GM23338 (cell line): ENCODE measurements at regions not wholly inside any gene's neighbourhood (a gene's known extent, or its start where the extent isn't known, plus 50 kb on each side); places are given as distances from the start of the nearest gene placed in this dataset.

ENCODE experiments used
- ATAC-seq: fragments of 200-7000 bp; cut with Tn5 transposase; 3 replicates; pipeline ENCODE4 v1.9.1; 2020
- DNase-seq: peaks from one replicate; pipeline ENCODE4 v3.0.0-alpha.2; 2015; ENCODE audit warnings: low spot score
- H2AFZ ChIP-seq: fragments of 200-600 bp; sonication (generic); 2 replicates; pipeline ENCODE4 v1.8.0; 2016; ENCODE audit warnings: antibody characterized with exemption, mild to moderate bottlenecking, moderate library complexity
- H3F3A ChIP-seq: fragments of 200-600 bp; sonication (generic); replicated peaks from 2 replicates; pipeline ENCODE4 v1.8.0; 2017; ENCODE audit warnings: antibody characterized with exemption, mixed run types, low read depth
- H3K27ac ChIP-seq: fragments of 200-600 bp; sonication (generic); 2 replicates; pipeline ENCODE4 v1.6.1; 2016; ENCODE audit warnings: low read depth
- H3K27me3 ChIP-seq: fragments of 200-600 bp; sonication (generic); 2 replicates; pipeline ENCODE4 v1.8.0; 2016; ENCODE audit warnings: mild to moderate bottlenecking, mixed run types, moderate library complexity; ENCODE audit not compliant: insufficient read depth
- H3K36me3 ChIP-seq: fragments of 200-600 bp; sonication (generic); 2 replicates; pipeline ENCODE4 v1.8.0; 2016; ENCODE audit warnings: mild to moderate bottlenecking; ENCODE audit not compliant: insufficient read depth
- H3K4me1 ChIP-seq: fragments of 200-600 bp; sonication (generic); 2 replicates; pipeline ENCODE4 v1.8.0; 2016; ENCODE audit warnings: mild to moderate bottlenecking, moderate library complexity; ENCODE audit not compliant: insufficient read depth
- H3K4me2 ChIP-seq: fragments of 200-600 bp; sonication (generic); 2 replicates; pipeline ENCODE4 v1.7.1; 2017; ENCODE audit warnings: mixed run types
- H3K4me3 ChIP-seq: fragments of 200-600 bp; sonication (generic); 2 replicates; pipeline ENCODE4 v1.6.1; 2016; ENCODE audit warnings: mixed run types
- H3K79me2 ChIP-seq: fragments of 200-600 bp; sonication (generic); replicated peaks from 2 replicates; pipeline ENCODE4 v1.8.0; 2017; ENCODE audit warnings: mild to moderate bottlenecking; ENCODE audit not compliant: insufficient read depth
- H3K9me2 ChIP-seq: fragments of 200-600 bp; sonication (generic); 2 replicates; pipeline ENCODE4 v1.8.0; 2017; ENCODE audit not compliant: insufficient read depth
- H4K20me1 ChIP-seq: fragments of 200-600 bp; sonication (generic); replicated peaks from 2 replicates; pipeline ENCODE4 v1.8.0; 2017; ENCODE audit warnings: mild to moderate bottlenecking; ENCODE audit not compliant: insufficient read depth
- H3K27ac Mint-ChIP-seq: 2 replicates; pipeline ENCODE4 v1.8.0; 2020; ENCODE audit warnings: inconsistent platforms, mild to moderate bottlenecking, moderate library complexity, mixed read lengths
- H3K27me3 Mint-ChIP-seq: 3 replicates; pipeline ENCODE4 v1.8.0; 2022; ENCODE audit warnings: low read depth, mild to moderate bottlenecking, moderate library complexity, mixed read lengths, inconsistent platforms; ENCODE audit not compliant: insufficient read depth, poor library complexity
- H3K36me3 Mint-ChIP-seq: 3 replicates; pipeline ENCODE4 v1.8.0; 2021; ENCODE audit warnings: low read depth, mild to moderate bottlenecking, inconsistent platforms, moderate library complexity, mixed read lengths
- H3K4me1 Mint-ChIP-seq: 3 replicates; pipeline ENCODE4 v1.8.0; 2020; ENCODE audit warnings: mild to moderate bottlenecking, inconsistent platforms, mixed read lengths
- H3K4me3 Mint-ChIP-seq: 3 replicates; pipeline ENCODE4 v1.8.0; 2021; ENCODE audit warnings: moderate library complexity, mild to moderate bottlenecking, inconsistent platforms, mixed read lengths
- H3K9me3 Mint-ChIP-seq: 3 replicates; pipeline ENCODE4 v1.8.0; 2020; ENCODE audit warnings: moderate library complexity, mild to moderate bottlenecking, inconsistent platforms, mixed read lengths
- CREB1 ChIP-seq: fragments of 250-450 bp; sonication (Bioruptor Pico); IDR thresholded peaks from 2 replicates; pipeline ENCODE4 v1.5.0; 2020; ENCODE audit warnings: low read depth, mild to moderate bottlenecking, moderate library complexity
- ETS1 ChIP-seq: IDR thresholded peaks from 2 replicates; pipeline ENCODE4 v1.6.1; 2016; ENCODE audit warnings: antibody characterized with exemption
- EZH2 ChIP-seq: fragments of 200-600 bp; sonication (generic); IDR thresholded peaks from one replicate; pipeline ENCODE4 v1.8.0; 2017; ENCODE audit warnings: antibody characterized with exemption, mild to moderate bottlenecking, low read depth; ENCODE audit not compliant: unreplicated experiment
- EZH2phosphoT487 ChIP-seq: fragments of 200-600 bp; sonication (generic); IDR thresholded peaks from one replicate; pipeline ENCODE4 v1.8.1; 2018; ENCODE audit warnings: antibody characterized with exemption; ENCODE audit not compliant: unreplicated experiment
- JUNB ChIP-seq: IDR thresholded peaks from one replicate; pipeline ENCODE4 v1.6.1; 2016; ENCODE audit warnings: antibody characterized with exemption; ENCODE audit not compliant: unreplicated experiment
- NANOG ChIP-seq: IDR thresholded peaks from 2 replicates; pipeline ENCODE4 v1.6.1; 2016; ENCODE audit warnings: antibody characterized with exemption, borderline replicate concordance
- POLR2AphosphoS5 ChIP-seq: IDR thresholded peaks from 2 replicates; pipeline ENCODE4 v1.6.1; 2016; ENCODE audit warnings: antibody characterized with exemption, low read depth
- REST ChIP-seq: IDR thresholded peaks from one replicate; pipeline ENCODE4 v1.6.1; 2018; ENCODE audit warnings: antibody characterized with exemption; ENCODE audit not compliant: unreplicated experiment
- STAT1 ChIP-seq: IDR thresholded peaks from one replicate; pipeline ENCODE4 v1.6.1; 2016; ENCODE audit warnings: antibody characterized with exemption; ENCODE audit not compliant: unreplicated experiment
- ZNF114 ChIP-seq: fragments of 250-450 bp; sonication (Bioruptor Pico); IDR thresholded peaks from 2 replicates; pipeline ENCODE4 v1.5.0; 2020; ENCODE audit warnings: mild to moderate bottlenecking, moderate library complexity
- ZNF331 ChIP-seq: fragments of 250-450 bp; sonication (Bioruptor Pico); IDR thresholded peaks from 2 replicates; pipeline ENCODE4 v1.5.0; 2020; ENCODE audit warnings: low read depth, mild to moderate bottlenecking, moderate library complexity
- ZNF462 ChIP-seq: fragments of 250-450 bp; sonication (Bioruptor Pico); IDR thresholded peaks from 2 replicates; pipeline ENCODE4 v1.5.0; 2020; ENCODE audit warnings: mild to moderate bottlenecking, moderate library complexity

GRCh38 chr9:135020481-135021392 lies 66.7 kb upstream of the OLFM1 start:
- Histone ChIP-seq H3K4me1 (no peaks in the 10 kb centered on the region), H3K4me3 (no peak overlapping the region)
- peaks cover 9% of the 10 kb centered on the region for H3K27me3 Mint-ChIP-seq

More at GRCh38 chr9:135020481-135021392, 66.7 kb upstream of the OLFM1 start:
- TF ChIP-seq JUNB (no peak), REST (no peak), POLR2AphosphoS5 (no peak), ZNF331 (CRISPR knock-in tag) (no peak), EZH2 (no peak), ZNF114 (CRISPR knock-in tag) (no peak), ETS1 (no peak), ZNF462 (CRISPR knock-in tag) (no peak), STAT1 (no peak), CREB1 (CRISPR knock-in tag) (no peak), NANOG (no peak), EZH2phosphoT487 (no peak)
- no peak overlapping the region for H3K4me3 Mint-ChIP-seq
- no peak overlapping the region for H3K27ac Mint-ChIP-seq
- no peaks in the 10 kb centered on the region for H3K79me2 ChIP-seq
- H3K27me3 ChIP-seq: no peaks in the 10 kb centered on the region
- no peak overlapping the region for H3K4me2 ChIP-seq
- DNase-seq (no peak), ATAC-seq (no peak)
- H3K27ac ChIP-seq: no peak overlapping the region
- H3K4me1 Mint-ChIP-seq: no peaks in the 10 kb centered on the region; the same call in 2 of the 3 replicates
- H3K9me3 Mint-ChIP-seq: peaks cover 7% of the 10 kb centered on the region
- no peaks in the 10 kb centered on the region for H3F3A ChIP-seq
- no peaks in the 10 kb centered on the region for H3K36me3 ChIP-seq
- no peak overlapping the region for H2AFZ ChIP-seq
- H4K20me1 ChIP-seq: no peaks in the 10 kb centered on the region
- H3K9me2 ChIP-seq: no peaks in the 10 kb centered on the region
- H3K36me3 Mint-ChIP-seq: no peaks in the 10 kb centered on the region
